ENCODE measurements at regions not wholly inside any gene's neighbourhood (a gene's known extent, or its start where the extent isn't known, plus 50 kb on each side); places are given as distances from the start of the nearest gene placed in this dataset.
A peak's percentile ranks its signal among the peaks of the same experiment; 100 is the strongest.

- ATAC-seq (no peak), DNase-seq (no peak)
- intact Hi-C loops (cut with DNase I, micrococcal nuclease): no loop called here
Measured at GRCh38 chr14:26888592-26888991, 290.8 kb upstream of the NOVA1 start.

GRCh38 chr14:26896447-26896846, 298.6 kb upstream of the NOVA1 start:
- intact Hi-C loops (cut with DNase I, micrococcal nuclease): no loop called here
- no peak for DNase-seq

GRCh38 chr14:26897196-26897595, 299.4 kb upstream of the NOVA1 start:
- intact Hi-C loops (cut with DNase I, micrococcal nuclease): no loop called here
- ATAC-seq (no peak), DNase-seq (no peak)

More at GRCh38 chr14:26896447-26896846, 298.6 kb upstream of the NOVA1 start:
- ATAC-seq: no peak

GRCh38 chr14:26905229-26905628, 307.4 kb upstream of the NOVA1 start:
- ATAC-seq (no peak), DNase-seq (no peak)
- intact Hi-C loops (cut with DNase I, micrococcal nuclease): no loop called here

GRCh38 chr14:26913786-26914185, 316.0 kb upstream of the NOVA1 start:
- DNase-seq (no peak), ATAC-seq (no peak)
- intact Hi-C loops (cut with DNase I, micrococcal nuclease): no loop called here

GRCh38 chr14:26917086-26917485, 319.3 kb upstream of the NOVA1 start:
- ATAC-seq: no peak
- intact Hi-C loops (cut with DNase I, micrococcal nuclease): no loop called here
- DNase-seq: no peak

- intact Hi-C loops (cut with DNase I, micrococcal nuclease): no loop called here
- ATAC-seq (no peak), DNase-seq (no peak)
Measured at GRCh38 chr14:26925876-26926584, 328.2 kb upstream of the NOVA1 start.

- intact Hi-C loops (cut with DNase I, micrococcal nuclease): no loop called here
- no peak for DNase-seq
- ATAC-seq: no peak
Measured at GRCh38 chr14:26926585-26926984, 328.8 kb upstream of the NOVA1 start.

GRCh38 chr14:26928019-26928418, 330.2 kb upstream of the NOVA1 start:
- ATAC-seq: no peak
- no peak for DNase-seq
- intact Hi-C loops (cut with DNase I, micrococcal nuclease): no loop called here

GRCh38 chr14:26929361-26929760, 331.5 kb upstream of the NOVA1 start:
- intact Hi-C loops (cut with DNase I, micrococcal nuclease): no loop called here
- no peak for ATAC-seq
- DNase-seq: no peak

- intact Hi-C loops (cut with DNase I, micrococcal nuclease): no loop called here
- no peak for DNase-seq
- no peak for ATAC-seq
Measured at GRCh38 chr14:26930576-26930975, 332.7 kb upstream of the NOVA1 start.

- no peak for DNase-seq
- ATAC-seq: no peak
- intact Hi-C loops (cut with DNase I, micrococcal nuclease): no loop called here
Measured at GRCh38 chr14:26932606-26933005, 334.8 kb upstream of the NOVA1 start.

- no peak for ATAC-seq
- DNase-seq: no peak
- intact Hi-C loops (cut with DNase I, micrococcal nuclease): no loop called here
Measured at GRCh38 chr14:26933431-26933830, 335.6 kb upstream of the NOVA1 start.

- DNase-seq: no peak
- ATAC-seq: no peak
- intact Hi-C loops (cut with DNase I, micrococcal nuclease): no loop called here
Measured at GRCh38 chr14:26934151-26934550, 336.3 kb upstream of the NOVA1 start.

GRCh38 chr14:26935733-26936132, 337.9 kb upstream of the NOVA1 start:
- DNase-seq (no peak), ATAC-seq (peak; percentile 77)
- intact Hi-C loops (cut with DNase I, micrococcal nuclease): no loop called here

- DNase-seq (no peak), ATAC-seq (no peak)
- intact Hi-C loops (cut with DNase I, micrococcal nuclease): no loop called here
Measured at GRCh38 chr14:26938054-26938453, 340.2 kb upstream of the NOVA1 start.

GRCh38 chr14:26939755-26940154, 341.9 kb upstream of the NOVA1 start:
- ATAC-seq (no peak), DNase-seq (no peak)
- intact Hi-C loops (cut with DNase I, micrococcal nuclease): no loop called here

GRCh38 chr14:26941521-26941920, 343.7 kb upstream of the NOVA1 start:
- DNase-seq: no peak
- intact Hi-C loops (cut with DNase I, micrococcal nuclease): no loop called here
- no peak for ATAC-seq

- no peak for DNase-seq
- intact Hi-C loops (cut with DNase I, micrococcal nuclease): no loop called here
- ATAC-seq: no peak
Measured at GRCh38 chr14:26947265-26947664, 349.4 kb upstream of the NOVA1 start.

- intact Hi-C loops (cut with DNase I, micrococcal nuclease): no loop called here
- DNase-seq (no peak), ATAC-seq (no peak)
Measured at GRCh38 chr14:26959437-26959836, 361.6 kb upstream of the NOVA1 start.

GRCh38 chr14:26959972-26960660, 362.3 kb upstream of the NOVA1 start:
- no peak for DNase-seq
- intact Hi-C loops (cut with DNase I, micrococcal nuclease): no loop called here
- ATAC-seq: no peak
